ENCODE measurements at regions not wholly inside any gene's neighbourhood (a gene's known extent, or its start where the extent isn't known, plus 50 kb on each side); places are given as distances from the start of the nearest gene placed in this dataset.

- TF ChIP-seq CTCF (IDR thresholded peaks at IDR 0.05; ENCODE audit: control extremely low read depth, extremely low read depth, low read depth, missing control alignments) = no peak
- ChIA-PET POLR2A (no interaction called here), CTCF (no interaction called here)
- DNase-seq (ENCODE audit: extremely low spot score) = no peak
Measured at GRCh38 chr6:158920311-158920905, 79.6 kb downstream of the RSPH3 start.

- no peak for DNase-seq (ENCODE audit: extremely low spot score)
- POLR2A ChIA-PET = no interaction called here
- CTCF ChIA-PET = no interaction called here
- TF ChIP-seq CTCF (IDR thresholded peaks at IDR 0.05; ENCODE audit: control extremely low read depth, extremely low read depth, low read depth, missing control alignments) = no peak
Measured at GRCh38 chr6:158919865-158920264, 80.1 kb downstream of the RSPH3 start.

DNA sequence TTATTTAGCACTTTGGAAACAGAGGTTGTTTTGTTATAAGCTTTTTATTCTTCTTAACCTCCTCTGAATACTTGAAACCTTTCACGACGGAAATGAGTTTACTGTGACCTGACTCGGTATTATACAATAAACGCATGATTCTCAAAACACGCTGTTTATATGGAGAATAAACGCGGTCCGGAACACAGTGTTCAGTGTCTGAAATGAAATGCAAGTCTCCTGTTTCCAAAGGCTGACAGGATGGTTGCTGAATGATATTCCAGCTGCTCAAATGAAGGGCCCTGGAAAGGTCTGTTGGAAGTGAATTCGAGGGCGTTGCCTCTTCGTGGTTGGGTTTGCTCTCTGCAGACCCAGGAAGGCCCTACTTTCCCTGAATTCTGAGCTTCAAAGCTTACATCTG lies 83.4 kb downstream of the RSPH3 start:
- DNase-seq (ENCODE audit: extremely low spot score) = no peak
- TF ChIP-seq CTCF (IDR thresholded peaks at IDR 0.05; ENCODE audit: control extremely low read depth, extremely low read depth, low read depth, missing control alignments) = no peak
- POLR2A ChIA-PET = no interaction called here
- CTCF ChIA-PET = interaction anchor here (1.2 kb wide), 2 partner anchors 13 to 21 kb away, joined by 3 to 4 read pairs; no protein-coding TSS in a partner anchor

DNA sequence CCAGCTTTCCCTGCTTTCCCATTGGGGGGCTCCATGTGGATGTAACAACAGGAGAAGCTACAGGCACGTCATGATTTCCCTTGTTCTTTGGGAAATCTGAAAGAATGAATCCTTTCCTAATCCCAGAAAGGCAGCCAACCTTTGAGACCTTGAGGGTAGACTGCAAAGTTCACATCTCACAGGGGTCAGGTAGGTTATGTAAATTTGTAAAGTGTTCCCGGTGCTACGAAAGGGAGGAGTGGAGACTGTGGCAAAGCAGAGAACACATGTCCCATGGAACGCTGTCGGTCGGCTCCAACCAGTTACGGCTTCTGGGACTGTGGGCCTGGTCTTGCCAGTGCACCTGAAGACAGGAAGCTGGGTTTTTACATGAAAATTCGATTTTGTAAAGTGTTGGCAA lies 85.1 kb downstream of the RSPH3 start:
- DNase-seq (ENCODE audit: extremely low spot score) = no peak
- TF ChIP-seq CTCF (IDR thresholded peaks at IDR 0.05; ENCODE audit: control extremely low read depth, extremely low read depth, low read depth, missing control alignments) = no peak
- ChIA-PET POLR2A (interaction anchor here (0.8 kb wide), 1 partner anchor 45 kb away, joined by 3 read pairs; no protein-coding TSS in a partner anchor), CTCF (interaction anchor here (1.5 kb wide), 1 partner anchor 10 kb away, joined by 4 read pairs; no protein-coding TSS in a partner anchor)

- CTCF ChIA-PET = interaction anchor here (1.5 kb wide), 1 partner anchor 8 kb away, joined by 4 read pairs; no protein-coding TSS in a partner anchor
- no peak for DNase-seq (ENCODE audit: extremely low spot score)
- POLR2A ChIA-PET = interaction anchor here (1.1 kb wide), 1 partner anchor 45 kb away, joined by 3 read pairs; no protein-coding TSS in a partner anchor
- no peak for TF ChIP-seq CTCF (IDR thresholded peaks at IDR 0.05; ENCODE audit: control extremely low read depth, extremely low read depth, low read depth, missing control alignments)
Measured at GRCh38 chr6:158913580-158913979, 86.4 kb downstream of the RSPH3 start.

- POLR2A ChIA-PET = no interaction called here
- no peak for DNase-seq (ENCODE audit: extremely low spot score)
- CTCF ChIA-PET = interaction anchor here (0.8 to 2.2 kb wide), 7 partner anchors 10 to 70 kb away, joined by 3 to 9 read pairs (median 3); no protein-coding TSS in a partner anchor
- no peak for TF ChIP-seq CTCF (IDR thresholded peaks at IDR 0.05; ENCODE audit: control extremely low read depth, extremely low read depth, low read depth, missing control alignments)
Measured at GRCh38 chr6:158912655-158913054, 87.3 kb downstream of the RSPH3 start.
